ENCODE measurements at regions not wholly inside any gene's neighbourhood (a gene's known extent, or its start where the extent isn't known, plus 50 kb on each side); places are given as distances from the start of the nearest gene placed in this dataset.

DNA sequence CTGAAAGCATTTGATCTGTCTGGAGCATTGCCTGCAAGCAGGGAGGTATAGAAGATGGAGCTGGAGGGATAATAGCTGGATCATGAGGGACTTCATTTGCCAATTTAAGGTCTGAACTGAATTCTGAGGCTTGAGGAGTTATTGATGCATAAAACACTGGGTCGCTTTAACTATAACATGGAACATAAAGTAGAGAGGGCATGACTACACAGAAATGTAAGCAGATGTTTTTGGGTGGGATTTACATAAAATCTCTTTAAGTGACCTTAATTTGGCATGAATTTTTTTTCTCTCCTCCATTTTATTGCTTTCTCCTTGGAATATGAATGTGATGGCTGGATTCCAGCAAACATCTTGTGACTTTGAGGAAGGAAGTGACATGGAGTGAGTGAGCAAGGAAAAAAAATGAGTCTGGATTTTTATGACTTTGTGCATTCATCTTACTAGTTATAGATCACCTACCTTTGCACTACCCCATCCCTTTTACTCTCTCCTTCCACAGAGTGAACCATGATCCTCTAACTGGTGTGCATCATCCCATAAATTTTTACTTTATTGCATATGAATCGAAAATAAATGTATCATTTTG, 356.0 kb downstream of the DUSP6 start:
- TF ChIP-seq POLR2AphosphoS5 (IDR thresholded peaks at IDR 0.05) (no peak), EP300 (IDR thresholded peaks at IDR 0.05) (no peak), POLR2A (IDR thresholded peaks at IDR 0.05) (no peak)
- TF ChIP-seq, protein P1, sequence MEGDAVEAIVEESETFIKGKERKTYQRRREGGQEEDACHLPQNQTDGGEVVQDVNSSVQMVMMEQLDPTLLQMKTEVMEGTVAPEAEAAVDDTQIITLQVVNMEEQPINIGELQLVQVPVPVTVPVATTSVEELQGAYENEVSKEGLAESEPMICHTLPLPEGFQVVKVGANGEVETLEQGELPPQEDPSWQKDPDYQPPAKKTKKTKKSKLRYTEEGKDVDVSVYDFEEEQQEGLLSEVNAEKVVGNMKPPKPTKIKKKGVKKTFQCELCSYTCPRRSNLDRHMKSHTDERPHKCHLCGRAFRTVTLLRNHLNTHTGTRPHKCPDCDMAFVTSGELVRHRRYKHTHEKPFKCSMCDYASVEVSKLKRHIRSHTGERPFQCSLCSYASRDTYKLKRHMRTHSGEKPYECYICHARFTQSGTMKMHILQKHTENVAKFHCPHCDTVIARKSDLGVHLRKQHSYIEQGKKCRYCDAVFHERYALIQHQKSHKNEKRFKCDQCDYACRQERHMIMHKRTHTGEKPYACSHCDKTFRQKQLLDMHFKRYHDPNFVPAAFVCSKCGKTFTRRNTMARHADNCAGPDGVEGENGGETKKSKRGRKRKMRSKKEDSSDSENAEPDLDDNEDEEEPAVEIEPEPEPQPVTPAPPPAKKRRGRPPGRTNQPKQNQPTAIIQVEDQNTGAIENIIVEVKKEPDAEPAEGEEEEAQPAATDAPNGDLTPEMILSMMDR (IDR thresholded peaks at IDR 0.05), result no peak
